CD14-positive monocyte (primary cell): ENCODE measurements at regions not wholly inside any gene's neighbourhood (a gene's known extent, or its start where the extent isn't known, plus 50 kb on each side); places are given as distances from the start of the nearest gene placed in this dataset.
"Not testable (repeated sequence)": the region's sequence is repeated elsewhere in the genome, so short reads cannot be mapped to it uniquely, and the experiment has no call there.

Experiments used
- DNase-seq, 3 donors: peaks; one replicate each; pipeline ENCODE4 v3.0.0-alpha.2; 2011 to 2022
- H2AFZ ChIP-seq: 2 replicates; pipeline ENCODE4 v1.6.0; 2012; ENCODE audit warnings: mild to moderate bottlenecking, low read depth, low read length, inconsistent platforms; ENCODE audit not compliant: insufficient read depth, poor library complexity, severe bottlenecking
- H3K27ac ChIP-seq, 2 donors: 1 replicate in 1 of 2; 2 replicates in 1 of 2; pipeline ENCODE4 v1.5.1; 2012 to 2013; ENCODE audit warnings: low read length in 2 of 2, control low read depth in 1 of 2, inconsistent platforms in 1 of 2, low read depth in 1 of 2, mild to moderate bottlenecking in 1 of 2
- H3K27me3 ChIP-seq, 2 donors: one replicate each; pipeline versions ENCODE4 v1.6.0 to v1.6.1; 2011 to 2013; ENCODE audit warnings: low read length in 2 of 2; ENCODE audit not compliant: control insufficient read depth in 2 of 2, insufficient read depth in 2 of 2
- H3K36me3 ChIP-seq, 2 donors: replicated peaks in 1 of 2; 1 replicate in 1 of 2; 2 replicates in 1 of 2; pipeline versions ENCODE4 v1.5.1 to v1.6.1; 2012 to 2013; ENCODE audit warnings: low read length in 2 of 2, control low read depth in 1 of 2, inconsistent platforms in 1 of 2, mild to moderate bottlenecking in 1 of 2; ENCODE audit not compliant: insufficient read depth in 2 of 2, control insufficient read depth in 1 of 2
- H3K4me1 ChIP-seq, 2 donors: 1 replicate in 1 of 2; 2 replicates in 1 of 2; pipeline versions ENCODE4 v1.5.1 to v1.6.1; 2012 to 2013; ENCODE audit warnings: low read length in 2 of 2, control low read depth in 1 of 2, inconsistent platforms in 1 of 2, mild to moderate bottlenecking in 1 of 2, moderate library complexity in 1 of 2; ENCODE audit not compliant: insufficient read depth in 2 of 2, control insufficient read depth in 1 of 2
- H3K4me2 ChIP-seq: replicated peaks from 2 replicates; pipeline ENCODE3; 2012; ENCODE audit warnings: low read length, moderate library complexity, mild to moderate bottlenecking; ENCODE audit not compliant: poor library complexity, severe bottlenecking; ENCODE audit errors: extremely low read depth
- H3K4me3 ChIP-seq, 3 experiments: fragments of 200-600 bp in 1 of 3; sonication (generic) in 1 of 3; replicated peaks in 1 of 3; 1 replicate in 2 of 3; 2 replicates in 1 of 3; pipeline ENCODE4 v1.5.1; 2011 to 2013; ENCODE audit warnings: low read length in 3 of 3, mild to moderate bottlenecking in 3 of 3, control low read depth in 2 of 3, low read depth in 2 of 3, inconsistent platforms in 1 of 3, moderate library complexity in 1 of 3
- H3K79me2 ChIP-seq: 2 replicates; pipeline ENCODE4 v1.6.0; 2012; ENCODE audit warnings: mild to moderate bottlenecking, control low read depth, inconsistent platforms, low read length, moderate library complexity; ENCODE audit not compliant: insufficient read depth
- H3K9ac ChIP-seq: 2 replicates; pipeline ENCODE4 v1.6.0; 2017; ENCODE audit warnings: low read length, mild to moderate bottlenecking; ENCODE audit not compliant: insufficient read depth, poor library complexity, severe bottlenecking
- H3K9me3 ChIP-seq, 2 donors: replicated peaks in 1 of 2; 1 replicate in 1 of 2; 2 replicates in 1 of 2; pipeline versions ENCODE4 v1.5.1 to v1.6.1; 2012 to 2013; ENCODE audit warnings: low read length in 2 of 2, control low read depth in 1 of 2; ENCODE audit not compliant: control insufficient read depth in 1 of 2, insufficient read depth in 1 of 2
- H4K20me1 ChIP-seq: 2 replicates; pipeline ENCODE4 v1.6.0; 2012; ENCODE audit warnings: mild to moderate bottlenecking, low read length, control low read depth, moderate library complexity; ENCODE audit not compliant: insufficient read depth
- H3K27ac Mint-ChIP-seq, 7 donors: one replicate each; pipeline ENCODE4 v1.8.0; 2020; ENCODE audit warnings: mild to moderate bottlenecking in 7 of 7, mixed read lengths in 7 of 7, moderate library complexity in 6 of 7, inconsistent platforms in 2 of 7
- H3K27me3 Mint-ChIP-seq, 3 donors: one replicate each; pipeline ENCODE4 v1.8.0; 2021 to 2022; ENCODE audit warnings: low read depth in 3 of 3, mild to moderate bottlenecking in 3 of 3, mixed read lengths in 3 of 3, moderate library complexity in 3 of 3, inconsistent platforms in 1 of 3
- H3K36me3 Mint-ChIP-seq, 2 donors: one replicate each; pipeline ENCODE4 v1.8.0; 2020; ENCODE audit warnings: mixed read lengths in 2 of 2, inconsistent platforms in 1 of 2, mild to moderate bottlenecking in 1 of 2
- H3K4me1 Mint-ChIP-seq: one replicate; pipeline ENCODE4 v1.8.0; 2020; ENCODE audit warnings: mild to moderate bottlenecking, mixed read lengths
- H3K4me3 Mint-ChIP-seq, 2 donors: one replicate each; pipeline ENCODE4 v1.8.0; 2020; ENCODE audit warnings: mild to moderate bottlenecking in 2 of 2, mixed read lengths in 2 of 2, moderate library complexity in 1 of 2
- H3K9me3 Mint-ChIP-seq, 7 donors: one replicate each; pipeline ENCODE4 v1.8.0; 2020 to 2022; ENCODE audit warnings: mixed read lengths in 7 of 7, mild to moderate bottlenecking in 6 of 7, moderate library complexity in 6 of 7, inconsistent platforms in 2 of 7
- WGBS: methylation state at CpG from one replicate; pipeline ENCODE4 v1.1.5; 2013; ENCODE audit warnings: missing lambda C conversion rate; ENCODE audit not compliant: insufficient coverage; 5-methylcytosine and 5-hydroxymethylcytosine counted together
- intact Hi-C, 2 donors: fragments of 100-400 bp; cut with micrococcal nuclease; formaldehyde crosslinking; loops; one replicate each; pipeline versions ENCODE4 v1.15.0 to v1.15.1; 2023

GRCh38 chr9:42656789-42657188, 473.3 kb downstream of the SPATA31A6 start:
- no CpG with 5 or more reads among the region's 6 CpGs for WGBS
- DNase-seq, H3K27ac ChIP-seq, H3K4me3 Mint-ChIP-seq, H3K27me3 Mint-ChIP-seq, H3K9me3 ChIP-seq, H3K27ac Mint-ChIP-seq, H3K4me1 ChIP-seq, H3K4me3 ChIP-seq, H2AFZ ChIP-seq, H3K27me3 ChIP-seq, H3K4me2 ChIP-seq, H4K20me1 ChIP-seq, H3K4me1 Mint-ChIP-seq, H3K79me2 ChIP-seq, H3K9ac ChIP-seq, H3K36me3 ChIP-seq, intact Hi-C loops, H3K36me3 Mint-ChIP-seq, H3K9me3 Mint-ChIP-seq: not testable (repeated sequence)

GRCh38 chr9:42657496-42657895, 474.0 kb downstream of the SPATA31A6 start:
- H2AFZ ChIP-seq, H3K4me1 ChIP-seq, intact Hi-C loops, H3K4me3 Mint-ChIP-seq, H3K9me3 Mint-ChIP-seq, H3K27me3 Mint-ChIP-seq, H3K36me3 ChIP-seq, H3K9ac ChIP-seq, H3K36me3 Mint-ChIP-seq, H3K9me3 ChIP-seq, DNase-seq, H3K4me1 Mint-ChIP-seq, H3K27me3 ChIP-seq, H3K27ac Mint-ChIP-seq, H3K79me2 ChIP-seq, H3K4me2 ChIP-seq, H4K20me1 ChIP-seq, H3K4me3 ChIP-seq, H3K27ac ChIP-seq: not testable (repeated sequence)
- WGBS, result no CpG with 5 or more reads among the region's 10 CpGs

GRCh38 chr9:42697146-42697545, 513.7 kb downstream of the SPATA31A6 start:
- H3K4me1 ChIP-seq, H3K4me3 Mint-ChIP-seq, H3K36me3 ChIP-seq, H3K9me3 Mint-ChIP-seq, DNase-seq, H3K9ac ChIP-seq, H3K4me2 ChIP-seq, H3K4me3 ChIP-seq, H2AFZ ChIP-seq, H3K27me3 Mint-ChIP-seq, H3K27ac ChIP-seq, H3K27me3 ChIP-seq, H3K36me3 Mint-ChIP-seq, H4K20me1 ChIP-seq, intact Hi-C loops, H3K4me1 Mint-ChIP-seq, H3K9me3 ChIP-seq, H3K79me2 ChIP-seq, H3K27ac Mint-ChIP-seq: not testable (repeated sequence)
- no CpG with 5 or more reads among the region's 2 CpGs for WGBS

GRCh38 chr9:42702890-42703289, 519.4 kb downstream of the SPATA31A6 start:
- 40% methylated on average over 1 of the region's 2 CpGs for WGBS
- H2AFZ ChIP-seq, result not testable (repeated sequence)

More at GRCh38 chr9:42702890-42703289, 519.4 kb downstream of the SPATA31A6 start:
- H3K36me3 ChIP-seq, H3K79me2 ChIP-seq, H3K4me1 ChIP-seq, H3K9me3 Mint-ChIP-seq, H3K36me3 Mint-ChIP-seq, H3K27me3 ChIP-seq, H3K4me3 Mint-ChIP-seq, H3K27ac Mint-ChIP-seq, H3K4me1 Mint-ChIP-seq, H3K4me2 ChIP-seq, DNase-seq, H3K27me3 Mint-ChIP-seq, H3K4me3 ChIP-seq, H3K9ac ChIP-seq, H3K9me3 ChIP-seq, H3K27ac ChIP-seq, H4K20me1 ChIP-seq, intact Hi-C loops: not testable (repeated sequence)
